Panc1 (cell line): ENCODE measurements at regions not wholly inside any gene's neighbourhood (a gene's known extent, or its start where the extent isn't known, plus 50 kb on each side); places are given as distances from the start of the nearest gene placed in this dataset.

Source experiments
- POLR2AphosphoS5 ChIP-seq: IDR thresholded peaks from 2 replicates; pipeline ENCODE4 v1.6.1; 2012; ENCODE audit warnings: mild to moderate bottlenecking, low read depth, low read length, moderate library complexity
- SIN3A ChIP-seq: IDR thresholded peaks from 2 replicates; pipeline ENCODE4 v1.6.1; 2012; ENCODE audit warnings: low read depth, mild to moderate bottlenecking, low read length, moderate library complexity, borderline replicate concordance; ENCODE audit not compliant: insufficient read depth
- TCF7L2 ChIP-seq: IDR thresholded peaks from 2 replicates; pipeline ENCODE4 v1.6.1; 2011; ENCODE audit warnings: mild to moderate bottlenecking, low read depth, low read length, inconsistent platforms
- TF ChIP-seq, protein P1 (sequence below): fragments of 450-650 bp; IDR thresholded peaks from 2 replicates; pipeline ENCODE4 v1.5.1; 2017; ENCODE audit warnings: mild to moderate bottlenecking

DNA sequence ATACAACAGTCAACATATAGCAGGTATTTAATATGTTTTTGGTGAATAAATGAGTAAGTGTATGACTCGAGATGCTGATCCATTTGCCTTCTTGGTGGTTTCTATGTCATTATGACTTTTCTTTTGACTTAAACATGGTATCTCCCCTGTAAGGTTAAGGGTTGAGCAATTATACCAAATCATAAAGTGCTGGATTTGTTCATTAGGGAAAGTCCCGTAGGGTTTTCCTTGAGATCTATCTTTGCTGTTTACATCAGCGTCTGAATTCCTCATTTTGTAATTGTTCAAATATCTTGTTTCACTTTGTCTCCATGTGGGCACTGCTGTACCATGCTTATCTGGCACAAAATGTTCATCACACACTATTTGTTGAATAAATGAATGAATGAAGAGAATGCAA is 562.6 kb downstream of the EDEM1 start:
- TF ChIP-seq, protein P1, sequence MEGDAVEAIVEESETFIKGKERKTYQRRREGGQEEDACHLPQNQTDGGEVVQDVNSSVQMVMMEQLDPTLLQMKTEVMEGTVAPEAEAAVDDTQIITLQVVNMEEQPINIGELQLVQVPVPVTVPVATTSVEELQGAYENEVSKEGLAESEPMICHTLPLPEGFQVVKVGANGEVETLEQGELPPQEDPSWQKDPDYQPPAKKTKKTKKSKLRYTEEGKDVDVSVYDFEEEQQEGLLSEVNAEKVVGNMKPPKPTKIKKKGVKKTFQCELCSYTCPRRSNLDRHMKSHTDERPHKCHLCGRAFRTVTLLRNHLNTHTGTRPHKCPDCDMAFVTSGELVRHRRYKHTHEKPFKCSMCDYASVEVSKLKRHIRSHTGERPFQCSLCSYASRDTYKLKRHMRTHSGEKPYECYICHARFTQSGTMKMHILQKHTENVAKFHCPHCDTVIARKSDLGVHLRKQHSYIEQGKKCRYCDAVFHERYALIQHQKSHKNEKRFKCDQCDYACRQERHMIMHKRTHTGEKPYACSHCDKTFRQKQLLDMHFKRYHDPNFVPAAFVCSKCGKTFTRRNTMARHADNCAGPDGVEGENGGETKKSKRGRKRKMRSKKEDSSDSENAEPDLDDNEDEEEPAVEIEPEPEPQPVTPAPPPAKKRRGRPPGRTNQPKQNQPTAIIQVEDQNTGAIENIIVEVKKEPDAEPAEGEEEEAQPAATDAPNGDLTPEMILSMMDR: no peak
- TF ChIP-seq TCF7L2 (no peak), SIN3A (no peak), POLR2AphosphoS5 (no peak)
